Fibroblast of mammary gland (primary cell): ENCODE measurements at regions not wholly inside any gene's neighbourhood (a gene's known extent, or its start where the extent isn't known, plus 50 kb on each side); places are given as distances from the start of the nearest gene placed in this dataset.

Experiments
- DNase-seq: peaks from one replicate; pipeline ENCODE4 v3.0.0-alpha.2; 2010; ENCODE audit warnings: low read depth
- H3K4me3 ChIP-seq: 2 replicates; pipeline ENCODE4 v1.5.1; 2011; ENCODE audit warnings: low read depth, mild to moderate bottlenecking, low read length, moderate library complexity; ENCODE audit not compliant: control insufficient read depth
- TF ChIP-seq, protein P1 (sequence below): conservative IDR thresholded peaks from 2 replicates; pipeline ENCODE4 v1.5.1; 2011; ENCODE audit warnings: low read depth, low read length, inconsistent platforms; ENCODE audit not compliant: control insufficient read depth, insufficient read depth

DNA sequence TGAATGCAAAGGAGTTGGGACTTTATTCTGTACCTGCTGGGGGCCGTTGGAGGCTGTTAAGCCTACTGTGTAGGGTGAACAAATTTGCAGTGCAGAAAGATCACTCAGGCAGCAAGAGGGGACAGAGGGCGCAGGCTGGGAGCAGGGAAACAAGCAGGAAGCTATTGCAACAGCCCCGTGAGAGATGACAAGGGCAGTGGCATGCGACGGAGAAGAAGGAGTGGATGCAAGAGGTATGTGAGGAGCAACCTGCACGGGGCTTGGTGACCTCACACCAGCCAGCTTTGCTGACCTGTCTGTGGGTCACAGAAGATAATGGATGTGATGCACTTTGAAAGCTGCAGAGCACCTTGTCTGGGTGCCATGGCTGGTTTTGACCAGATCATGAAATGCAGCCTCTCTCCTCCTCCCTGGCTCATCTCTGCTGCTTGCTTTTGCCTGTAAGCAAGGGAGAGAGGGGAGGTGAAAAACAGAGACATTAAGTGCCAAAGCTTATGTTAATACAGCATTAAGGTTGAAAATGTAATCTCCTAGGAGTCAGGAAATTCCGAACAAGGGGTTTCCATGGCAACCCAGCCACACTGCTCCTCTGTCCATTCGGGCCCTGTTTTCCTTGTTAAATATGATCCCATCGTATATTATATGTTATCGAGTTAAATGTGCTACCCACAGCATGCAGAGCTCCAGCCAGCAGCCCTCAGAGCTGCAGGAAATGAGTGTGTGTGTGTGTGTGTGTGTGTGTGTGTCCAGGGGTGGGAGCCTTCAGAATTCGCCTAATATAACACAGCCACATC lies 314.3 kb upstream of the ZMIZ1 start:
- TF ChIP-seq, protein P1, sequence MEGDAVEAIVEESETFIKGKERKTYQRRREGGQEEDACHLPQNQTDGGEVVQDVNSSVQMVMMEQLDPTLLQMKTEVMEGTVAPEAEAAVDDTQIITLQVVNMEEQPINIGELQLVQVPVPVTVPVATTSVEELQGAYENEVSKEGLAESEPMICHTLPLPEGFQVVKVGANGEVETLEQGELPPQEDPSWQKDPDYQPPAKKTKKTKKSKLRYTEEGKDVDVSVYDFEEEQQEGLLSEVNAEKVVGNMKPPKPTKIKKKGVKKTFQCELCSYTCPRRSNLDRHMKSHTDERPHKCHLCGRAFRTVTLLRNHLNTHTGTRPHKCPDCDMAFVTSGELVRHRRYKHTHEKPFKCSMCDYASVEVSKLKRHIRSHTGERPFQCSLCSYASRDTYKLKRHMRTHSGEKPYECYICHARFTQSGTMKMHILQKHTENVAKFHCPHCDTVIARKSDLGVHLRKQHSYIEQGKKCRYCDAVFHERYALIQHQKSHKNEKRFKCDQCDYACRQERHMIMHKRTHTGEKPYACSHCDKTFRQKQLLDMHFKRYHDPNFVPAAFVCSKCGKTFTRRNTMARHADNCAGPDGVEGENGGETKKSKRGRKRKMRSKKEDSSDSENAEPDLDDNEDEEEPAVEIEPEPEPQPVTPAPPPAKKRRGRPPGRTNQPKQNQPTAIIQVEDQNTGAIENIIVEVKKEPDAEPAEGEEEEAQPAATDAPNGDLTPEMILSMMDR = no peak
- DNase-seq = peak; percentile 36
- no peak overlapping the region for H3K4me3 ChIP-seq

GRCh38 chr10:78755063-78755701 lies 313.6 kb upstream of the ZMIZ1 start:
- no peak for DNase-seq
- TF ChIP-seq, protein P1 = no peak

DNA sequence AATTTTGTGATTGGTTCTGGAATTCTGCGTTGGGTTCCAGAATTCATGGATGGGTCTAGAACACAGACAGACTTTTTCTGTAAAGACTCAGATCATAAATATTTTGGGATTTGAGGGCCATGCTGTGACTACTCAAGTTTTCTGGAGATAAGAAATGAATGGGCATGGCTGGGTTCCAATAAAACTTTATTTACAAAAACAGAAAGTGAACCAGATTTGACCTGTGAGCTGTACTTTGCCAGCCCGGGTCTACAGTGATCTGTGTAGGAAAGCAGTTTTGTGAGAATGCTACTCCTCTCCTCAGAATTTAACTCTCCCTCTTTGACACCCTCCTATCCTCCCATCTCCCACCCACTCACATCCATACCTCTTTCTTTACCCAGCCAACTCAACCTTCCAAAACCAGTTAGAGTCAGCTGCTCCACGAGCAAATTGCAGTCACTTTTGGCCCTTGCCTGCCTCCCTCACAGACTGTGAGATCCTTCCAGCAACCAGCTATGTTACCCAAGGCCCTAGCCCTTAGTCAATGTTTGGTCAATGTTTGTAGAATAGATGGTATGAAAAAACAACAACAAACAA lies 312.8 kb upstream of the ZMIZ1 start:
- TF ChIP-seq, protein P1 = no peak
- no peak for DNase-seq
- no peak overlapping the region for H3K4me3 ChIP-seq

More at GRCh38 chr10:78755063-78755701, 313.6 kb upstream of the ZMIZ1 start:
- no peak overlapping the region for H3K4me3 ChIP-seq

GRCh38 chr10:78756604-78757343 lies 312.0 kb upstream of the ZMIZ1 start:
- DNase-seq = peak; percentile 97
- H3K4me3 ChIP-seq = no peak overlapping the region
- TF ChIP-seq, protein P1 = no peak

DNA sequence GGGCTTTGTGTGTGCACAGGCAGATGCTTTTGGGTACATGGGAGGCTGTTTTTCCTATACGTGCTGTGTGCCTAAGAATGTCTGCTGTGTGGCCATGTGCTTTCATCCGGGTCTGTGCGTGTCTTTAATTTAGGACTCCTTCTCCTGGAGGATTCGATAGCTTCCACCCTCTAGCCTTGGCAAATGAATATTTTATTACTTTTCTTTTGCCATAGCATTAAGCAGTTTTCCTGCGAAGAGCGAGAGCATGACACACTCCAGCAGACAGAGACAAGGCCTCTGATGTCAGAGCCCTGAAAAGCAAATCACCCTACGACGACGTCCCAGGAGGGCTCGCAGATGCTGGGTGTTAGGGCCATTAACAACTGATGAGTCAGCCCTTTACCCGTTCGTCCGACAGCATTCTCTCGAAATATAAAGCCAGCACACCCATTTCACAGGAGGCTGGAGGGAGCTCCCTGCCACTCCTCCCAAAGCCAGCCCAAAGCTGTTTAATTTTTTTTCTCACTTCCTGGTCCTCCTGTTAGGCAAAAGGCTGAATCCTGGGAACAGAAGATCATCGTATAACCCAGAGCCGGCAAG lies 311.3 kb upstream of the ZMIZ1 start:
- peak; percentile 84 for DNase-seq
- no peak overlapping the region for H3K4me3 ChIP-seq
- TF ChIP-seq, protein P1 = no peak

- DNase-seq = no peak
- H3K4me3 ChIP-seq = no peak overlapping the region
- TF ChIP-seq, protein P1 = no peak
Observed at GRCh38 chr10:78758176-78758575, 310.6 kb upstream of the ZMIZ1 start.
